RWPE1 (cell line): ENCODE measurements at regions not wholly inside any gene's neighbourhood (a gene's known extent, or its start where the extent isn't known, plus 50 kb on each side); places are given as distances from the start of the nearest gene placed in this dataset.

ENCODE experiments used
- CTCF ChIA-PET: fragments of 350-600 bp; sonication (Branson Sonifier 250); formaldehyde crosslinking; extraction: SDS; loops from one replicate; lab custom pipeline; 2021; lab: Yijun Ruan, JAX
- POLR2A ChIA-PET: fragments of 400-600 bp; formaldehyde crosslinking; extraction: SDS; loops from one replicate; lab custom pipeline; 2020; ENCODE audit warnings: antibody characterized with exemption; ENCODE audit not compliant: low non-redundant PET; lab: Yijun Ruan, JAX
- DNase-seq: peaks from one replicate; pipeline ENCODE4 v3.0.0; 2012; ENCODE audit warnings: low spot score
- H3K27ac ChIP-seq: fragments of 450-650 bp; 2 replicates; pipeline ENCODE4 v1.5.1; 2017
- CTCF ChIP-seq: fragments of 450-650 bp; conservative IDR thresholded peaks from 2 replicates; pipeline ENCODE4 v1.5.1; 2017; ENCODE audit warnings: low read depth, mild to moderate bottlenecking

- POLR2A ChIA-PET = no interaction called here
Measured at GRCh38 chr21:40901691-40902090, 54.7 kb upstream of the DSCAM start.

GRCh38 chr21:40902299-40902698 lies 55.3 kb upstream of the DSCAM start:
- TF ChIP-seq CTCF = no peak
- no peak overlapping the region for H3K27ac ChIP-seq
- ChIA-PET CTCF (no interaction called here), POLR2A (no interaction called here)
- DNase-seq = no peak

More at GRCh38 chr21:40901691-40902090, 54.7 kb upstream of the DSCAM start:
- CTCF ChIA-PET = no interaction called here
- no peak overlapping the region for H3K27ac ChIP-seq
- TF ChIP-seq CTCF = no peak
- DNase-seq = no peak

- no peak for DNase-seq
- POLR2A ChIA-PET = no interaction called here
- no peak for TF ChIP-seq CTCF
Measured at GRCh38 chr21:40902993-40903392, 56.0 kb upstream of the DSCAM start.

GRCh38 chr21:40905251-40905650 lies 58.3 kb upstream of the DSCAM start:
- no peak for TF ChIP-seq CTCF

More at GRCh38 chr21:40902993-40903392, 56.0 kb upstream of the DSCAM start:
- H3K27ac ChIP-seq = no peak overlapping the region
- CTCF ChIA-PET = no interaction called here

GRCh38 chr21:40912375-40912774 lies 65.4 kb upstream of the DSCAM start:
- H3K27ac ChIP-seq = no peak overlapping the region
- no peak for TF ChIP-seq CTCF
- POLR2A ChIA-PET = no interaction called here
- CTCF ChIA-PET = no interaction called here
- no peak for DNase-seq

More at GRCh38 chr21:40905251-40905650, 58.3 kb upstream of the DSCAM start:
- ChIA-PET CTCF (no interaction called here), POLR2A (no interaction called here)
- DNase-seq = no peak
- H3K27ac ChIP-seq = no peak overlapping the region

DNA sequence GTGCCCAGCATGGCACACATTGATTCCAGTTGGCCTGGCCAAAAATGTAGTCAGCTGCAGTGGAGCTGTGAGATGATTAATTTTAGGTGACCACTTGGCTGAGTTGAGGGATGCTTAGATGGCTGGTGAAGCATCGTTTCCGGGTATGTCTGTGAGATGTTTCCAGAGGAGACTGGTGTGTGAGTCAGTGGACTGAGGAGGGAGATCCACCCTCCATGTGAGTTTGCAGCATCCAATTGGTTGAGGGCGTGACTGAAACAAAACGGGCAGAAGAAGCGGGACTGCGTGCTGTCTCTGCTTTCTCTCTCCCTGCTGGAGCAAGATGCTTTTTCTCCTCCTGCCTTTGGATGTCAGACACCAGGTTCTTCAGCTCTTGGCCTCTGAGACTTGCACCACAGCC lies 68.2 kb upstream of the DSCAM start:
- no peak for DNase-seq
- no peak for TF ChIP-seq CTCF
- H3K27ac ChIP-seq = no peak overlapping the region
- POLR2A ChIA-PET = no interaction called here
- CTCF ChIA-PET = no interaction called here

DNA sequence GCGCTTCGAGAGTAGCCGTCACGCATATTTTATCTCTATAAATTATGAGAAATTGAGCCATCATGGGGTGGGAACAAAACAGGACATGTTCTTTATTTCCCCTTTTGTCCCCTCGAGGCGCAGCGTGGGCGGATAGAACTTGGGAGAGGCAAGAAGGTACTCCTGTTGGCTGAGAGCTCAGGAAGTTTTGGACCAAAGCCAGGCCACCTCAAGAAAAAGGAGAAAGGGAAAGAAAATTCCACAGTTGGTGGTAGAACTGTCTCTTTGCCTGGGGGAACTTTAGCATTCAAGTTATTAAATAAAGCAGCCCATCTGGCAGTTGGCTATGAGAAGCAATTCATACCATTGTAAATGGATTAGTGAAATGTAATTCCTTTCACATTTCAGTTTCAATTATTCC lies 76.4 kb upstream of the DSCAM start:
- DNase-seq = peak; percentile 22
- no peak overlapping the region for H3K27ac ChIP-seq
- CTCF ChIA-PET = no interaction called here
- POLR2A ChIA-PET = no interaction called here
- no peak for TF ChIP-seq CTCF
